H9 (cell line): ENCODE measurements at regions not wholly inside any gene's neighbourhood (a gene's known extent, or its start where the extent isn't known, plus 50 kb on each side); places are given as distances from the start of the nearest gene placed in this dataset.

Experiments used
- DNase-seq: peaks from one replicate; pipeline ENCODE4 v3.0.0-alpha.2; 2017
- H2AFZ ChIP-seq: one replicate; pipeline ENCODE4 v1.6.1; 2013; ENCODE audit warnings: mild to moderate bottlenecking, low read length, control low read depth, moderate library complexity
- H2AK5ac ChIP-seq: 2 replicates; pipeline ENCODE4 v1.6.1; 2013; ENCODE audit warnings: low read length, control low read depth, mixed read lengths; ENCODE audit not compliant: insufficient read length
- H2BK120ac ChIP-seq: one replicate; pipeline ENCODE4 v1.6.1; 2013; ENCODE audit warnings: low read depth, mild to moderate bottlenecking, low read length, control low read depth, inconsistent platforms; ENCODE audit not compliant: poor library complexity, severe bottlenecking
- H2BK12ac ChIP-seq: 2 replicates; pipeline ENCODE4 v1.6.1; 2013; ENCODE audit warnings: low read length, control low read depth, mixed read lengths, low read depth; ENCODE audit not compliant: insufficient read length
- H2BK15ac ChIP-seq: 2 replicates; pipeline ENCODE4 v1.6.1; 2013; ENCODE audit warnings: low read depth, low read length, control low read depth
- H2BK20ac ChIP-seq: one replicate; pipeline ENCODE4 v1.6.1; 2013; ENCODE audit warnings: low read depth, mild to moderate bottlenecking, low read length, control low read depth, inconsistent platforms; ENCODE audit not compliant: poor library complexity, severe bottlenecking
- H2BK5ac ChIP-seq: 2 replicates; pipeline ENCODE4 v1.6.1; 2013; ENCODE audit warnings: low read length, control low read depth, mixed read lengths; ENCODE audit not compliant: insufficient read length
- H3K14ac ChIP-seq: 2 replicates; pipeline ENCODE4 v1.6.1; 2013; ENCODE audit warnings: low read length, control low read depth; ENCODE audit not compliant: insufficient read depth
- H3K18ac ChIP-seq: 2 replicates; pipeline ENCODE4 v1.6.1; 2013; ENCODE audit warnings: low read depth, mild to moderate bottlenecking, mixed read lengths, low read length, control low read depth; ENCODE audit not compliant: insufficient read length
- H3K23ac ChIP-seq: 2 replicates; pipeline ENCODE4 v1.6.1; 2013; ENCODE audit warnings: low read length, control low read depth, mixed read lengths, low read depth; ENCODE audit not compliant: insufficient read length
- H3K23me2 ChIP-seq: 2 replicates; pipeline ENCODE4 v1.6.1; 2013; ENCODE audit warnings: low read depth, mild to moderate bottlenecking, mixed read lengths, low read length, control low read depth; ENCODE audit not compliant: insufficient read length, poor library complexity, severe bottlenecking
- H3K27ac ChIP-seq: 2 replicates; pipeline ENCODE4 v1.5.1; 2013; ENCODE audit warnings: low read length, control low read depth, mixed read lengths, low read depth; ENCODE audit not compliant: insufficient read length
- H3K27me3 ChIP-seq: 2 replicates; pipeline ENCODE4 v1.6.1; 2013; ENCODE audit warnings: low read length, control low read depth, inconsistent platforms; ENCODE audit not compliant: insufficient read depth
- H3K4ac ChIP-seq: 2 replicates; pipeline ENCODE4 v1.6.1; 2013; ENCODE audit warnings: low read depth, mild to moderate bottlenecking, control low read depth, inconsistent platforms, low read length, moderate library complexity
- H3K4me1 ChIP-seq: 2 replicates; pipeline ENCODE4 v1.6.1; 2013; ENCODE audit warnings: low read length, control low read depth, inconsistent platforms; ENCODE audit not compliant: insufficient read depth
- H3K4me2 ChIP-seq: 2 replicates; pipeline ENCODE4 v1.6.1; 2013; ENCODE audit warnings: low read length, control low read depth, mixed read lengths; ENCODE audit not compliant: insufficient read length, insufficient read depth
- H3K56ac ChIP-seq: 2 replicates; pipeline ENCODE4 v1.6.1; 2013; ENCODE audit warnings: low read depth, mild to moderate bottlenecking, mixed read lengths, low read length, control low read depth; ENCODE audit not compliant: insufficient read length
- H3K79me1 ChIP-seq: 2 replicates; pipeline ENCODE4 v1.6.1; 2013; ENCODE audit warnings: low read depth, mild to moderate bottlenecking, moderate library complexity, low read length, control low read depth, inconsistent platforms; ENCODE audit not compliant: insufficient read depth, poor library complexity, severe bottlenecking
- H3K79me2 ChIP-seq: 2 replicates; pipeline ENCODE4 v1.6.1; 2013; ENCODE audit warnings: low read length, control low read depth, inconsistent platforms; ENCODE audit not compliant: insufficient read depth
- H3K9ac ChIP-seq: 2 replicates; pipeline ENCODE4 v1.6.1; 2013; ENCODE audit warnings: low read length, control low read depth, mixed read lengths; ENCODE audit not compliant: insufficient read length; ENCODE audit errors: extremely low read depth
- H3K9me3 ChIP-seq: one replicate; pipeline ENCODE4 v1.6.1; 2013; ENCODE audit warnings: low read depth, low read length, inconsistent platforms; ENCODE audit not compliant: control insufficient read depth
- H3T11ph ChIP-seq: one replicate; pipeline ENCODE4 v1.6.1; 2013; ENCODE audit warnings: mild to moderate bottlenecking, low read length, control low read depth, inconsistent platforms
- H4K20me1 ChIP-seq: one replicate; pipeline ENCODE4 v1.6.1; 2013; ENCODE audit not compliant: control insufficient read depth, insufficient read length, insufficient read depth
- H4K5ac ChIP-seq: 2 replicates; pipeline ENCODE4 v1.6.1; 2013; ENCODE audit warnings: low read depth, mild to moderate bottlenecking, mixed read lengths, low read length, control low read depth; ENCODE audit not compliant: insufficient read length
- H4K8ac ChIP-seq: replicated peaks from 2 replicates; pipeline ENCODE4 v1.6.1; 2013; ENCODE audit warnings: low read length, control low read depth, mixed read lengths, low read depth; ENCODE audit not compliant: insufficient read length
- H4K91ac ChIP-seq: 2 replicates; pipeline ENCODE4 v1.6.1; 2013; ENCODE audit warnings: low read depth, mild to moderate bottlenecking, moderate library complexity, mixed read lengths, low read length, control low read depth; ENCODE audit not compliant: insufficient read length
- H3K27ac Mint-ChIP-seq, 3 experiments: 2 replicates in 2 of 3; 3 replicates in 1 of 3; pipeline ENCODE4 v1.8.0; 2020 to 2021; ENCODE audit warnings: mixed read lengths in 3 of 3, mild to moderate bottlenecking in 1 of 3, moderate library complexity in 1 of 3
- H3K27me3 Mint-ChIP-seq: 2 replicates; pipeline ENCODE4 v1.8.0; 2021; ENCODE audit warnings: low read depth, mild to moderate bottlenecking, moderate library complexity, mixed read lengths
- H3K36me3 Mint-ChIP-seq, 3 experiments: 2 replicates in 2 of 3; 3 replicates in 1 of 3; pipeline ENCODE4 v1.8.0; 2020 to 2021; ENCODE audit warnings: low read depth in 3 of 3, mixed read lengths in 3 of 3; ENCODE audit not compliant: insufficient read depth in 1 of 3
- H3K4me1 Mint-ChIP-seq, 2 experiments: 2 replicates each; pipeline ENCODE4 v1.8.0; 2020; ENCODE audit warnings: mixed read lengths in 2 of 2
- H3K4me3 Mint-ChIP-seq, 2 experiments: 2 replicates in 1 of 2; 3 replicates in 1 of 2; pipeline ENCODE4 v1.8.0; 2020 to 2021; ENCODE audit warnings: mild to moderate bottlenecking in 2 of 2, mixed read lengths in 2 of 2, moderate library complexity in 1 of 2
- H3K9me3 Mint-ChIP-seq, 2 experiments: 2 replicates in 1 of 2; 3 replicates in 1 of 2; pipeline ENCODE4 v1.8.0; 2020; ENCODE audit warnings: mild to moderate bottlenecking in 2 of 2, mixed read lengths in 2 of 2, moderate library complexity in 1 of 2
- CTCF ChIP-seq: fragments of 200-600 bp; sonication (generic); conservative IDR thresholded peaks from 3 replicates; pipeline ENCODE4 v1.8.0; 2021; ENCODE audit warnings: antibody characterized with exemption, mild to moderate bottlenecking
- WGBS: extraction: QIAGEN DNeasy Blood & Tissue Kit; methylation state at CpG from one replicate; pipeline ENCODE4 v1.1.7; 2013; ENCODE audit warnings: missing lambda C conversion rate, low lambda C conversion rate, mixed read lengths; ENCODE audit not compliant: insufficient read length; ENCODE audit errors: extremely low coverage; 5-methylcytosine and 5-hydroxymethylcytosine counted together

- Histone ChIP-seq H3K79me2 (no peaks in the 10 kb centered on the region), H3K9me3 (no peaks in the 10 kb centered on the region), H3K27ac (no peak overlapping the region), H2BK20ac (no peak overlapping the region), H3T11ph (no peak overlapping the region), H3K4me2 (no peak overlapping the region), H2BK5ac (no peak overlapping the region), H3K23ac (no peak overlapping the region), H2AK5ac (no peak overlapping the region), H3K27me3 (no peaks in the 10 kb centered on the region), H2BK15ac (no peak overlapping the region), H3K9ac (no peak overlapping the region), H3K4me1 (peaks cover 4% of the 10 kb centered on the region; the same call in 1 of the 2 replicates), H3K18ac (no peak overlapping the region), H4K20me1 (no peaks in the 10 kb centered on the region), H4K91ac (no peak overlapping the region), H3K56ac (no peak overlapping the region), H3K23me2 (peaks cover 2% of the 10 kb centered on the region), H3K14ac (no peak overlapping the region), H3K4ac (no peak overlapping the region), H2BK120ac (no peak overlapping the region), H3K79me1 (no peaks in the 10 kb centered on the region), H4K5ac (no peak overlapping the region), H2BK12ac (no peak overlapping the region), H2AFZ (no peak overlapping the region), H4K8ac (no peak overlapping the region)
- TF ChIP-seq CTCF: no peak
- no CpG with 5 or more reads among the region's 4 CpGs for WGBS
- Mint-ChIP-seq H3K4me3 (no peak overlapping the region), H3K36me3 (no peaks in the 10 kb centered on the region), H3K4me1 (peaks cover 9 to 15% of the 10 kb centered on the region in 2 experiments), H3K9me3 (no peaks in the 10 kb centered on the region), H3K27me3 (no peaks in the 10 kb centered on the region), H3K27ac (no peak overlapping the region)
- no peak for DNase-seq
Observed at GRCh38 chr5:58261605-58262004, 198.3 kb downstream of the PLK2 start.
